HepG2 (cell line): ENCODE measurements at regions not wholly inside any gene's neighbourhood (a gene's known extent, or its start where the extent isn't known, plus 50 kb on each side); places are given as distances from the start of the nearest gene placed in this dataset.

Experiments used
- ARNT ChIP-seq: fragments of 450-650 bp; IDR thresholded peaks from 2 replicates; pipeline ENCODE4 v1.6.1; 2017
- CENPX ChIP-seq: sonication (generic); formaldehyde crosslinking; IDR thresholded peaks from 2 replicates; pipeline ENCODE4 v1.9.0; 2021; ENCODE audit warnings: mild to moderate bottlenecking, missing genetic modification reagents, moderate library complexity
- KLF15 ChIP-seq: sonication (generic); formaldehyde crosslinking; IDR thresholded peaks from 2 replicates; pipeline ENCODE4 v1.8.1; 2023; ENCODE audit warnings: borderline replicate concordance, mild to moderate bottlenecking, inconsistent platforms, missing genetic modification reagents, mixed read lengths
- POLR2A ChIP-seq, 2 experiments: IDR thresholded peaks; 2 replicates each; pipeline ENCODE4 v1.6.1; 2011; ENCODE audit warnings: low read depth in 2 of 2, low read length in 2 of 2, mild to moderate bottlenecking in 1 of 2, moderate library complexity in 1 of 2; ENCODE audit not compliant: insufficient read depth in 1 of 2
- POLR2AphosphoS5 ChIP-seq: IDR thresholded peaks from 2 replicates; pipeline ENCODE4 v1.6.1; 2012; ENCODE audit warnings: low read depth, low read length
- TSC22D2 ChIP-seq: sonication (generic); formaldehyde crosslinking; IDR thresholded peaks from 2 replicates; pipeline ENCODE4 v1.5.1; 2020; ENCODE audit warnings: missing genetic modification reagents, mild to moderate bottlenecking, borderline replicate concordance
- ZNF564 ChIP-seq: sonication (generic); formaldehyde crosslinking; IDR thresholded peaks from 2 replicates; pipeline ENCODE4 v1.8.1; 2023; ENCODE audit warnings: mild to moderate bottlenecking, missing genetic modification reagents
- ZNF644 ChIP-seq: IDR thresholded peaks from 2 replicates; pipeline ENCODE4 v1.6.1; 2016; ENCODE audit warnings: low read depth
- TF ChIP-seq, protein P1 (sequence below): sonication (generic); formaldehyde crosslinking; IDR thresholded peaks from 2 replicates; pipeline ENCODE4 v1.5.0; 2020; ENCODE audit warnings: mild to moderate bottlenecking, missing genetic modification reagents, moderate library complexity
- TF ChIP-seq, protein P2 (sequence below): sonication (generic); formaldehyde crosslinking; IDR thresholded peaks from 2 replicates; pipeline ENCODE4 v1.8.0; 2022; ENCODE audit warnings: missing genetic modification reagents, mild to moderate bottlenecking, borderline replicate concordance
- TF ChIP-seq, protein P3 (sequence below): IDR thresholded peaks from 2 replicates; pipeline ENCODE4 v1.6.1; 2016; ENCODE audit warnings: missing compliant biosample characterization, missing genetic modification reagents, borderline replicate concordance
- TF ChIP-seq, protein P4 (sequence below): sonication (generic); formaldehyde crosslinking; IDR thresholded peaks from 2 replicates; pipeline ENCODE4 v1.9.0; 2021; ENCODE audit warnings: missing genetic modification reagents, mild to moderate bottlenecking, borderline replicate concordance
- TF ChIP-seq, protein P5 (sequence below): sonication (generic); formaldehyde crosslinking; IDR thresholded peaks from 2 replicates; pipeline ENCODE4 v1.4.0; 2020; ENCODE audit warnings: missing genetic modification reagents
- TF ChIP-seq, protein P6 (sequence below): sonication (generic); formaldehyde crosslinking; IDR thresholded peaks from 2 replicates; pipeline ENCODE4 v1.5.0; 2020; ENCODE audit warnings: missing genetic modification reagents, mild to moderate bottlenecking, borderline replicate concordance

DNA sequence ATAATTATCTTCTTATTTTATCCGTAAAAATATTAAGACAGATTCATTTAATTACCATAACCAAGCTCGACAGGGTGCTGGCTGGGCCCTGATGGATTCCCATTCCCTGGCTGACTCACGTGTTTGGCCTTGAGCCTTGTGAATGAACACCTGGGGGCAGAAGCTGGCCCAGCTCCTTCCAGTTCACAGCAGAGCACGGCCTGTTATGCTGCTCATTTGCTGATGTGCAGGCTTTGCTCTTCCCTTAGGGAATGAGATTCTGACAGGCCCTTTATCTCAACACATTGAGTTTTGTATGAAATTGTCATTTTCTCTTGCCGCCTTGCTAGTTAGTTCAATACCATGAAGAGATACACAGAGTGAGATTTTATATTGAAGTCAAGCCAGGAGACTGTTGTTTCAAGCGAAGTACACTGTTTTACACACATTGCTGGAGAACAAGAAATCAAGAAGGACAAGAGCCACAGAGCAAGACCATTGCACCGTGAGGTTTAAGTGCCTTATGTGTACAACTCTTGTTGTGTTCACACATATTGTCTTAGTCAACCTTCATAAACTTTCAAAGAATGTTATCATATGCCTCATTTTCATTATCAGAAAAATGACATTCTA, 1583.3 kb downstream of the STIM2 start:
- TF ChIP-seq, protein P1, sequence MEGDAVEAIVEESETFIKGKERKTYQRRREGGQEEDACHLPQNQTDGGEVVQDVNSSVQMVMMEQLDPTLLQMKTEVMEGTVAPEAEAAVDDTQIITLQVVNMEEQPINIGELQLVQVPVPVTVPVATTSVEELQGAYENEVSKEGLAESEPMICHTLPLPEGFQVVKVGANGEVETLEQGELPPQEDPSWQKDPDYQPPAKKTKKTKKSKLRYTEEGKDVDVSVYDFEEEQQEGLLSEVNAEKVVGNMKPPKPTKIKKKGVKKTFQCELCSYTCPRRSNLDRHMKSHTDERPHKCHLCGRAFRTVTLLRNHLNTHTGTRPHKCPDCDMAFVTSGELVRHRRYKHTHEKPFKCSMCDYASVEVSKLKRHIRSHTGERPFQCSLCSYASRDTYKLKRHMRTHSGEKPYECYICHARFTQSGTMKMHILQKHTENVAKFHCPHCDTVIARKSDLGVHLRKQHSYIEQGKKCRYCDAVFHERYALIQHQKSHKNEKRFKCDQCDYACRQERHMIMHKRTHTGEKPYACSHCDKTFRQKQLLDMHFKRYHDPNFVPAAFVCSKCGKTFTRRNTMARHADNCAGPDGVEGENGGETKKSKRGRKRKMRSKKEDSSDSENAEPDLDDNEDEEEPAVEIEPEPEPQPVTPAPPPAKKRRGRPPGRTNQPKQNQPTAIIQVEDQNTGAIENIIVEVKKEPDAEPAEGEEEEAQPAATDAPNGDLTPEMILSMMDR (CRISPR knock-in tag) = no peak
- TF ChIP-seq POLR2A (IDR thresholded peaks at IDR 0.05; ENCODE audit: insufficient read depth in 1 of 2, low read depth in 2 of 2, low read length in 2 of 2) (no peak), ZNF564 (no peak), POLR2AphosphoS5 (no peak), KLF15 (no peak), ARNT (no peak), ZNF644 (no peak), TSC22D2 (CRISPR knock-in tag) (no peak), CENPX (CRISPR knock-in tag) (no peak)
- TF ChIP-seq, protein P2, sequence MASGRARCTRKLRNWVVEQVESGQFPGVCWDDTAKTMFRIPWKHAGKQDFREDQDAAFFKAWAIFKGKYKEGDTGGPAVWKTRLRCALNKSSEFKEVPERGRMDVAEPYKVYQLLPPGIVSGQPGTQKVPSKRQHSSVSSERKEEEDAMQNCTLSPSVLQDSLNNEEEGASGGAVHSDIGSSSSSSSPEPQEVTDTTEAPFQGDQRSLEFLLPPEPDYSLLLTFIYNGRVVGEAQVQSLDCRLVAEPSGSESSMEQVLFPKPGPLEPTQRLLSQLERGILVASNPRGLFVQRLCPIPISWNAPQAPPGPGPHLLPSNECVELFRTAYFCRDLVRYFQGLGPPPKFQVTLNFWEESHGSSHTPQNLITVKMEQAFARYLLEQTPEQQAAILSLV (CRISPR knock-in tag) = no peak
- TF ChIP-seq, protein P3, sequence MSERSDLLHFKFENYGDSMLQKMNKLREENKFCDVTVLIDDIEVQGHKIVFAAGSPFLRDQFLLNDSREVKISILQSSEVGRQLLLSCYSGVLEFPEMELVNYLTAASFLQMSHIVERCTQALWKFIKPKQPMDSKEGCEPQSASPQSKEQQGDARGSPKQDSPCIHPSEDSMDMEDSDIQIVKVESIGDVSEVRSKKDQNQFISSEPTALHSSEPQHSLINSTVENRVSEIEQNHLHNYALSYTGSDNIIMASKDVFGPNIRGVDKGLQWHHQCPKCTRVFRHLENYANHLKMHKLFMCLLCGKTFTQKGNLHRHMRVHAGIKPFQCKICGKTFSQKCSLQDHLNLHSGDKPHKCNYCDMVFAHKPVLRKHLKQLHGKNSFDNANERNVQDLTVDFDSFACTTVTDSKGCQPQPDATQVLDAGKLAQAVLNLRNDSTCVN (CRISPR knock-in tag) = no peak
- TF ChIP-seq, protein P4, sequence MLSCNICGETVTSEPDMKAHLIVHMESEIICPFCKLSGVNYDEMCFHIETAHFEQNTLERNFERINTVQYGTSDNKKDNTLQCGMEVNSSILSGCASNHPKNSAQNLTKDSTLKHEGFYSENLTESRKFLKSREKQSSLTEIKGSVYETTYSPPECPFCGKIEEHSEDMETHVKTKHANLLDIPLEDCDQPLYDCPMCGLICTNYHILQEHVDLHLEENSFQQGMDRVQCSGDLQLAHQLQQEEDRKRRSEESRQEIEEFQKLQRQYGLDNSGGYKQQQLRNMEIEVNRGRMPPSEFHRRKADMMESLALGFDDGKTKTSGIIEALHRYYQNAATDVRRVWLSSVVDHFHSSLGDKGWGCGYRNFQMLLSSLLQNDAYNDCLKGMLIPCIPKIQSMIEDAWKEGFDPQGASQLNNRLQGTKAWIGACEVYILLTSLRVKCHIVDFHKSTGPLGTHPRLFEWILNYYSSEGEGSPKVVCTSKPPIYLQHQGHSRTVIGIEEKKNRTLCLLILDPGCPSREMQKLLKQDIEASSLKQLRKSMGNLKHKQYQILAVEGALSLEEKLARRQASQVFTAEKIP (CRISPR knock-in tag) = no peak
- TF ChIP-seq, protein P5, sequence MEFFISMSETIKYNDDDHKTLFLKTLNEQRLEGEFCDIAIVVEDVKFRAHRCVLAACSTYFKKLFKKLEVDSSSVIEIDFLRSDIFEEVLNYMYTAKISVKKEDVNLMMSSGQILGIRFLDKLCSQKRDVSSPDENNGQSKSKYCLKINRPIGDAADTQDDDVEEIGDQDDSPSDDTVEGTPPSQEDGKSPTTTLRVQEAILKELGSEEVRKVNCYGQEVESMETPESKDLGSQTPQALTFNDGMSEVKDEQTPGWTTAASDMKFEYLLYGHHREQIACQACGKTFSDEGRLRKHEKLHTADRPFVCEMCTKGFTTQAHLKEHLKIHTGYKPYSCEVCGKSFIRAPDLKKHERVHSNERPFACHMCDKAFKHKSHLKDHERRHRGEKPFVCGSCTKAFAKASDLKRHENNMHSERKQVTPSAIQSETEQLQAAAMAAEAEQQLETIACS = no peak
- TF ChIP-seq, protein P6, sequence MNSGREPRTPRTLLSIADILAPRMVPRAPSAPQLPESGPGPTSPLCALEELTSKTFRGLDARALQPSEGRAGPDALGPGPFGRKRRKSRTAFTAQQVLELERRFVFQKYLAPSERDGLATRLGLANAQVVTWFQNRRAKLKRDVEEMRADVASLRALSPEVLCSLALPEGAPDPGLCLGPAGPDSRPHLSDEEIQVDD (CRISPR knock-in tag) = no peak
